NCI-H446 treated with DMSO at 0.1 percent for 48 hours (cell line): ENCODE measurements at regions not wholly inside any gene's neighbourhood (a gene's known extent, or its start where the extent isn't known, plus 50 kb on each side); places are given as distances from the start of the nearest gene placed in this dataset.
"Not testable (repeated sequence)": the region's sequence is repeated elsewhere in the genome, so short reads cannot be mapped to it uniquely, and the experiment has no call there.

Source experiments
- DNase-seq: peaks from one replicate; lab custom pipeline; 2025; lab: John Stamatoyannopoulos, UW

DNA sequence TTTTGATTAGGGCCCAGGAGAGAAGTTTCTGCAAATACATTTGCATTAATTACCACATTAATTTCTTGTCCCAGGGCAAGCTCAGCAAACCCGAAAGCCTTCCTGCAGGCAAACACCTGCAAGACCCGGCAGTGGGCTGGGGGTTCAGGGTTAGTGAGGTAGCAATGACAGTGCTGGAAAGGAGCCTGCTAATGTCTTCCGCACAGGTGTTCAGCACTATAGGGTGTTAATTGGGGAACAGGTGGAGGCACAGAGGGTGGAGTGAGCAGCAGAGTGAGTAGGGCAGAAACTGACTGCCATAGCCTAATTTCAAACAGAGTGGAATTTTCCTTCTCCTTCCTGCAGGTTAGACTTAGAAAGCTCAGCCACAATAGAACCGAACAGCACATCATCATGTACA is 50.9 kb upstream of the UBASH3B start:
- no peak for DNase-seq

DNA sequence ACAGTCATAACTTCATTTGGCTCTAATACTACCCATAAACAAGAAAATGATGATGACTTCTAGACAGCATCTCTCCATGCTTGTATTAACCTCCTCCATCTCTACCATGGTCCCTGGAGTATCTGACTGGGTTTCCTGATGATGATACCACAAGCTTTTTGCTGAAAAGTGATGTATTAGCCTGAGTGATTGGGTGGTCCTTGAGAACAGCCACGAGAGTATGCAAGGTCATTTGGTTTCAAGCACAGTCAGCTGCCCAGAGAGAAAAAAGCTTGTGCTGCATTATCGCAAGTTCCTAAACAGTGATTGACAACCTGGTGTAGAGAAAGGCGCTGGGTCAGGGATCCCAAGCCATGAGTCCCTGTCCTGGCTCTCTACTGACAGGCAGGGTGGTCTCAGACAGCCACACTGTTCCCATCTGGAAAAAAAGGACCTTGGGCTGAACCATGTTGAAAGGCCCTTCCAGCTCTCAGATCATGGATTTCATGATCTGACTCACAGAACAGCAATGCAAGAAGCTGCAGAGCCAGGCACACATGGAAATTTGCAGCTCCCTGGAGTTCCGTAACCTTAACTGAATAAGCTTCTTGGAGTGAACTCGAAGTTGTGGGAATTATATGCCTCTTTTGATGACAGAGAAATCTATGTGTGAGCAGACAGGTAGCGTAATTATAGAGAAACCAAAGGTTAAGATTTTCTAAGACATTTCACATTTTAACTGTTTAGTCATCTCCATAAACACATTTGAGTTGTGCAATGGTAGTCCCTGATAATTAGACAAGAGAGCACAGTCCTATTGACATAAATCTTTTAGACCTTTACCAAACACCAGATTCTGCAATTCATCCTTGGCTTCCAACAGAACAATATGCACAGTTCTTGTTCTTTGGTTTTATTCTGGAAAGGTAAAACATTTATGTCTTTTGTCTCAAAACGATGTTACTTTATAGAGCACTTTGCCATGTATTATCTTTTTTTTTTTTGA is 54.1 kb upstream of the UBASH3B start:
- DNase-seq = no peak

DNA sequence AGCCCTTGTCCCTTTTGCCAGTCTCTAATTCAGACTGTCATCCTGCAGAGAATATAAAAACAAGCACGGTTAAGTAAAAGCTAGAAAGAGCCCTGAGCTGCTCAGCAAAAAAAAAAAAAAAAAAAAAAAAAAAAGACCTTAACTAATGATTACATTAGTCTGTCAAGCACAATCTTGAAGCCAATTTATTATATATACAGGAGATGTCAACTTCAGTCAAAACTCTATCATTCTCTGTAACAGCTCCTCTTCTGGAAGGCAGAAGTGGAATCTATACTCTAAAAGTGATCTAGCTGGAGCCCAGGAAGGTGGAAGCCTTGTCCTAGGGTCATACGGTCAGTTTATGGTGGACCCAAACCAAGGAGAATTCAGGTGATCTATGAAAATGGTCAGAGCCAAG is 55.2 kb upstream of the UBASH3B start:
- no peak for DNase-seq

DNA sequence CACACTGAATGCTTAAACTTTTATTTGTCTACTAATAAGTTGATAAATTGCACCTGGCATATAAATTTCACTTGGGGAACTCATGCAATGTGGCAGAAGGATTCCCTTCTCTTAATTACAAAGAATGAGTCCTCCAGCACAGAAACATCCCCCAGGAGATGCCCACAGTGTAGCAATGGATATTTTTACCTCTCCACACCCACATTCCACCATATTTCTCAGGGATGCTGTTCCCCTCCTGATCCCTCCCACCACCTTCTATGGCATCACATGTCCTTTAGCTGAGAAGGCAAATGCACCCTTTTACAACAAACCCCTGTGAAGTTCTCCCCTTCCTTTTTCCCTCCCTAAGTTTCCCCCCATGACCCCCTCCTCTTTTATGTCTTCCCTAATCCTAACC is 56.1 kb upstream of the UBASH3B start:
- DNase-seq = no peak

DNA sequence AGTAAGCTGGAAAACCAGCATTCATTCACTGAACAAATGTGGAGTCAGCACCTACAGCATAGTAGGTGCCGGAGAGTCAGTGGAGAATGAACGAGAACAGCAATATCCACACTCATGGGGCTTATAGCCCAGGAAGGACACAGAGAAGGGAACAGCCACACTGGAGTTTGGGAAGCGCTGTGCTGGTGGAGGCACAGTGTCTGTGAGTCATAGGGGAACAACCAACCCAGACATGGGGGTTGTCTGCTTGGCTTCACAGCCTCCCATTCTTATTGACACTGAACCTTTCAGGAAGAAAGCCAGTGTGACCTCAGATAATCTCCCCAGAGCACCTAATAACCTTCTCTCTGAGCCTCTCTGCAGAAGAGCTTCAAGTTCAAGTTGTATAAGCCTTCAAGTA is 56.6 kb upstream of the UBASH3B start:
- DNase-seq = no peak

DNA sequence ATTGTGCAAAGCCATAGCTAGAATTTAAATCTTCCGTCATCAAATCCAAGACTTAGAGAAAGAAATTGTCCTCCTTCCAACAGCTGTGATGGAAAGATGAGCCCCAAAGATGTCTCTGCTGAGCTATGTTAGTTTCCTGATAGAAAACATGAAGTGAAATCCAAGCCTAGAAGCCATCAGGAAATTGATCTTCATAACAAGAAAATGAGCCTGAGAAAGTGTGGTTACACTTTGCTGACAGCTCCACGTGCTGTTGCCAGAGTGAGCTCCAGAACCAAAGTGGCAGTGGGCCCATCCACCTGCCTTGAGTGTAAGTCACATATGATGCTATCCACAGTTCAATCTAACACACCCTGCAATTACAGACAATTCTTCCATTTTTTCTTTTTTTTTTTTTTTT is 58.0 kb upstream of the UBASH3B start:
- DNase-seq = no peak

DNA sequence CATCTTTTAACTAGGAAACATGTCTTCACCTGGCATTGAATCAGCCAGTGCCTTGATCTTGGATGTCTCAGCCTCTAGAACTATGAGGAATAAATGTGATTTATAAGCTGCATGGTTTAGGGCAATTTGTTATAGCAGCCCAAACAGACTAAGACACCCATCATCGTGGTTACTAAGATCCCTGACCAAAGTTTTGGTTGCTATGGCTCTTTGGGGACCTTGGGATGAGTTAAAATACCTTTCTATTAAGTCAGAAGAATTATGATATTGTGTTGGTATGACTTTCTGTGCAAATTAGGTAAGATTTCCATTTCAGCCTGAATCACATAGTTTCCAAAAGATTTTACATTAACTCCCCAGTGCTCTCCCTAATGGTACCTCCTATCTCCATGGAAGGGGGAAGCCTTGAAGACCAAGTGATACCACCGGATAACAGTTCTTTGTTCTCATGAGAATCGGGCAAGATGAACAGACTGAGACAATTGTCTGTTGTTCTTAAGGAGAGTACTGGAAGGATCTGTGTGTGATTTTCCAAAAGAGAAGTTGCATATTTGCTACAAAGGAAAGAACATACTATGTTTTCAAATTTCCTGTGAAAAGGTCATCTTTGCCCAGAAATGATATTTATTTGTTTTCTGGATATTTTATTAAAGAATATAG is 60.4 kb upstream of the UBASH3B start:
- no peak for DNase-seq

DNA sequence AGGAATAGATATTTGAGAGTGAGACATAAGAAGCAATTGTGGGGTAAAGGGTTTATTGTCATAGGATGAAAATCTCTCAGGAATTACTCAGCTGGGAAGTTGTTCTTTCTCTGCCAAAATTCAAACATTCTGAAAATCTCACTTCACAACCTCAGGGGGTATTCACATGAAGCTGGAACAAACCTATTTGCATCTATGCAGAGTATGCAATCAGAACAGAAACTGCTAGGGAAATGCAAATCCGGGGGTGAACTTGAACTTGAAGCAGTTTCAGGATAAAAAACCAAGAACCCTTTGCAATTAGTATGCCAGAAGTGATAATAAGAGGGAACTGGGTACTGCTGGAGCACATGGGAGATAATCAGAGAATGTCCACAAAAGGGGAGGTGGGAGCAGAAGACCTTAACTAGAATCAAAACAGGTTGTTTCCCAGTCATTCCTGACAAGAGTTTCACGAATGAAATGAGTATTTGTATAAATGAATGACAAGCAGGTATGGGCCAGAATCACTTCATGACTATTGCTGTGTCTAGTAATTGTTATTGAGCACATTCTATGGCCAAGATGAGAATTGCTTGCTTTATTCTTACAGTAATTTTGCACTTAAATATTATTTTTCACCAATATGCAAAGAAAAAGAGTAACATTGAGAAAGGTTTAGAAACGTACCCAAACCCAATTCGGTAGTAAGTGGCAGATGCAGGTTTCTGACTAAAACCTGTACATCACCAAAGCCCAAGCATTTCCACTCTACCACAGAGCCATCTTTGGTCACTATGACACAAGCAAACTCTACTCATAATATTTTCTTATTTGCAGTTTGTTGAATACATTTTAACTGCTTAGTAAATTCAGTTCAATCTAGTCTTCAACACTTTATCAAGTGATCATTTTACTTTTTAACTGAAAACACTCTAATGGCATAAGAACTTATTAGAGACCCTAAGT is 61.8 kb upstream of the UBASH3B start:
- DNase-seq = no peak

DNA sequence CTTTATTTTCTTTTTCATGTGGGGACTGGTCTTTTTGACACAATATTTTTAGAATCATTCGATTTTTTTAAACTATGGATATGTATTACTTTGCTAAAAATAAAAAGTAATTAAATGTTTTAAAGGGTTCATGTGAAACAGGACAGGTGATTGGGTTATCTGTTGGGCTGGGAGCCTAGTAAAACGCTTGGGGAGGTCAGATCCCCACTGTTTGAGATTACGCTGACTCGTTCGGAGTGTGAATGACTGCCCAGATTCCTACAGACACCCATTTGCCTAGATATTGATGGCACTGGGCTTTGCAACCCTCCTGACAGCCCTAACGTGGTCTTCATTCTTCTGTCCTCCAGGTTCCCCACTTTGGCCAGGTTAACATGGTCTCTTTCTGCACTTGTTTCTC is 62.9 kb upstream of the UBASH3B start:
- DNase-seq = no peak

DNA sequence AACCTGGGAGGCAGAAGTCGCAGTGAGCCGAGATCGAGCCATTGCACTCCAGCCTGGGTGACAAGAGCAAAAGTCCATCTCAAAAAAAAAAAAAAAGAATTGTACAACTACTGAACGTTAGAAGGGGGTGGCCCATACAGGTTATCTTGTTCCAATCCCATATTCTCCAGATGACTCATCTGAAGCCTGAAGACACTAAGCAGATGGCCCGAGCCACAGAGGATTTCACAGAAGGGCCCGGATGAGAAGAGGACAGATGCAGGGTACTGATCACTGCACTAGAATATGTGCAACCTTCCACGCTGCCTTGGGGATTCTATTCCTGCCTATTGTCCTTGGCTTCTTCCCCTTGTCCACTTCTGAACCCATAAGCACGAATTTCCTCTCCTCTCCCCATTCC is 70.9 kb upstream of the UBASH3B start:
- DNase-seq = no peak

DNA sequence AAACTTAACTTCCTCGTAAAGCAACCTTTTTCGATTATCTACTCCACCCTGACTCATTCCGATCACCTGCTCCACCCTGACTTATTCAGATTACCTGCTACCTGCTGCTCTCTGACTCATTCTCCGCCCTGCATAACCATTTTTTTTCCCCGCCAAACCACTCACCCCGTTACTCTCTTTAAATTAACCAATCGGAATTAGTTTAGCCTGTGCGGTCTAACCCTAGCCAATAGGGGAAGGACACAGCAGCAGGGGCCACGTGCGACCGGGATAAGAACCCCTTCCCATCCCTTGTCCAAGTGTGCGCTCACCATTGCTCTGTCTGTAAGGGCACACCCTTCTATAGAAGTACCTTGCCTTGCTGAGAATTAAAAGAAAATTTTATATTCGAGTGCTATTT is 75.5 kb upstream of the UBASH3B start:
- not testable (repeated sequence) for DNase-seq

DNA sequence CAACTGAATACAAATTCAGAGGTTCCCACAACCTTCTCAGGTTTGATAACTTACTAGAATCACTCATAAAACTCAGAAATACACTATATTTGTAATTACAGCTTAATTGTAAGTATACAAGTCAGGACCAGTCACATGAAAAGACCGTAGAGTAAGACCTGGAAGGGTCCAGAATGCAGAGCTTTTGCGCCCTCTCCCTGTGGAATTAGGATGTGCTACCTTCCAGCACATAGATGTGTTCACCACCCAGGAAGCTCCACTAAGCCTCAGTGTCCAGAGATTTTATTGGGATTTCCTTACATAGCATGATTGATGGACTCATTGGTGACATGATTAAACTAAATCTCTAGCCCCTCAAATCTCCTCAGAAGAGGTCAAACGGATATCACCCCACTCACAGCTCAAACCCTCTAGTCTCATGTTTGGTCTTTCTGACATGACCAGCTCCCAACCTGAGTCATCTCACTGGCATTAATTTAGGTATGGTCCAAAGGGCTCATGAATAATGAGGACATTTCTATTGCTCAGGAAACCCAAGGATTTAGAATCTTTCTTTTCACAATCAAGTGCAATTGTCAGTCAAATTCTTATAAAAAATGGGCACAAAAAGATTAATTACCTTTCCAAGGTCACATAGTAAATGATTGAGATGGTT is 77.2 kb upstream of the UBASH3B start:
- no peak for DNase-seq

DNA sequence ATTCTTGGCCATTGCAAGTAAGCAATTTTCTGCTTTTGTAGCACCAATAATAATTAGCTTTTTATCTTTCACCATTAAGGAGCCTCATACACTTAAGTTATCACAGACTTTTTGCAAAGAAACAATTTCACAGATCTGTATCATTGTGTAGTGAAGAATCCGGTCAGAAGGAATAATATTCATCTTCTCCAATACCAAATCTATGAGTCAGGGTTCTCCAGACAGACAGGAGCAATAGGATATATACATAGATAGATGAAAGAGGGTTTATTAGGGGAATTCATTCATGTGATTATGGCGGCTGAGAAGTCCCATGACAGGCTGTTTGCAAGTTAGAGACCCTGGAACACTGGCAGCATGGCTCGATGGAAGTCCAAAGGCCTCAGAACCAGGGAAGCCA is 82.9 kb upstream of the UBASH3B start:
- no peak for DNase-seq

DNA sequence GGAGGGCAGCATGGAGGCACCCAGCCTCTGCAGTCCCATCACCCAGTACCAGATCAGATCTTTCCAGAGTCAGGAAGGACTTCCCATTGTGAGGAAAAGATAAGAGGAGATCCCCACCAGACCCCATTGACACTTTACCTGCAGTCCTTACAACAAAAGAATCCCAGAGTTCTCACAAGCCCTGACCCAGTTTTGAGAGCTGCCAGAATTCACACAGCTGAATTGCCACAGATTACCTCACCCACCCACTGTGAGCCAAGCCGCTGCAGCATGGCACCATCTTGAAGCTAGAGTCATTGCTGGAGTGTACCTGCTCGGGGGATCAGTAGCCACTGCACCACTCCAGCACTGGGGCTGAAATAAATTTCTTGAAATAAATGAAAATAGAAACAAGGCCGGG is 91.8 kb upstream of the UBASH3B start:
- DNase-seq = no peak

DNA sequence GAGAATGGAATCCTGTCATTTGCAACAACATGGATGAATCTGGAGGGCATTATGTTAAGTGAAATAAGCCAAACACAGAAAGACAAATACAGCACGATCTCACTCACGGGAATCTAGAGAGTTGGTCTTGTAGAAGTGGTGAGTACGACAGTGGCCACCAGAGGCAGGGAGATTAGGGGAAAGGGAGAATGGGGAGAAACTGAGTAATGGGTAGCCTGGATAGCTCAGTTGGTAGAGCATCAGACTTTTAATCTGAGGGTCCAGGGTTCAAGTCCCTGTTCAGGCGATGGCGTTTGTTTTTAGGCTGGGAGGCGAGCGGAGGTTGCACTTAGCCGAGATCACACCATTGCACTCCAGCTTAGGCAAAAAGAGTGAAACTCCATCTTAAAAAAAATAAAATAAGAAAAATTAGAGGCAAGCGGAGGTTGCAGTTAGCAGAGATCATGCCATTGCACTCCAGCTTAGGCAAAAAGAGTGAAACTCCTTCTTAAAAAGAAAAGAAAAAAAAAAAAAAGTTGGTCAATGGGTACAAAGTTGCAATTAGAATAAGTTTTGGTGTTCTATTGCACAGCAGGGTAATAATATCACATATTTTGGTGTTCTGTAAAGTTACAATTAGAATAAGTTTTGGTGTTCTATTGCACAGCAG is 95.7 kb upstream of the UBASH3B start:
- no peak for DNase-seq

DNA sequence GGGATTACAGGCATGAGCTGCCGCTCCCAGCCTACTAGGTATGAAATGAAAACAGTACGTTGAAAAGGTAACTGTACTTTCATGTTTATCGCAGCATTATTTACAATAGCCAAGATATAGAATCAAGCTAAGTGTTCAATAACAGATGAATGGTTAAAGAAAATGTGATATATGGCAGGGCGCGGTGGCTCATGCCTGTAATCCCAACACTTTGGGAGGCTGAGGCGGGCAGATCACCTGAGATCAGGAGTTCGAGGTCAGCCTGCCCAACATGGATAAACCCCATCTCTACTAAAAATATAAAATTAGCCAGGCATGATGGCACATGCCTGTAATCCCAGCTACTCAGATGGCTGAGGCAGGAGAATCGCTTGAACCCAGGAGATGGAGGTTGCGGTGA is 96.3 kb upstream of the UBASH3B start:
- DNase-seq = not testable (repeated sequence)

DNA sequence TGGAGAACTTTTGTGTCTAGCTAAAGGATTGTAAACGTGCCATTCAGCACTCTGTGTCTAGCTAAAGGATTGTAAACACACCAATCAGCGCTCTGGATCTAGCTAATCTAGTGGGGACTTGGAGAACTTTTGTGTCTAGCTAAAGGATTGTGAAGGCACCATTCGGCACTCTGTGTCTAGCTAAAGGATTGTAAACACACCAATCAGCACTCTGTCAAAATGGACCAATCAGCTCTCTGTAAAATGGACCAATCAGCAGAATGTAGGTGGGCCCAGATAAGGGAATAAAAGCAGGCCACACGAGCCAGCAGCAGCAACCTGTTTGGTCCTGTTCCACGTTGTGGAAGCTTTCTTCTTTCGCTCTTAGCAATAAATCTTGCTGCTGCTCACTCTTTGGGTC is 98.4 kb upstream of the UBASH3B start:
- DNase-seq = not testable (repeated sequence)

DNA sequence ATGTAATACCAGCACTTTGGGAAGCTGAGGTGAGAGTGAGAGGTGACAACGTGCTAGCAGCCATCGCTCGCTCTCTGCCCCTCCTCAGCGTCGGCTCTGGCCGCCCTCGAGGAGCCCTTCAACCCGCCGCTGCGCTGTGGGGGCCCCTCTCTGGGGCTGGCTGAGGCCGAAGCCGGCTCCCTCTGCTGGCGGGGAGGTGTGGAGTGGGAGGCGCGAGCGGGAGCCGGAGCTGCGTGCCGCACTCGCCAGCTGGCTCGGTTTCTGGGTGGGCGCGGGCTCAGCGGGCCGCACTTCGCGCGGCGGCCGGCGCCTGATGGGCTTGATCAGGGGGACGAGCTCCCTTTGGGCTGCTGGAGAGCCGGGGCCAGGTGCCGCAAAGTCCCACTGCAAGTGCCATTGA is 98.9 kb upstream of the UBASH3B start:
- no peak for DNase-seq

DNA sequence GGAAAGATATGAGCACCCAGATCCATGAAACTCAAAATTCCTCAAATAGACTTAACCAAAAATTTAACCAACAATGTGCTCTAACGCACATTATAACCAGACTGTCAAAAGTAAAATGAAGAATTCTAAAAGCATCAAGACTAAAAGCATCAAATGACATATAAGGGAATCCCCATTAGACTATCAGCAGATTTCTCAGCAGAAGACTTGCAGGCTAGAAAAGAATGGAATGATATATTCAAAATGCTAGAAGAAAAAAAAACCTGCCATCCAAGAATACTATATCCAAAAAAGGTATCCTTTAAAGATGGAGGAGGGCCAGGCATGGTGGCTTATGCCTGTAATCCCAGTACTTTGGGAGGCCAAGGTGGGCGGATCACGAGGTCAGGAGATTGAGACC is 117.5 kb upstream of the UBASH3B start:
- no peak for DNase-seq

DNA sequence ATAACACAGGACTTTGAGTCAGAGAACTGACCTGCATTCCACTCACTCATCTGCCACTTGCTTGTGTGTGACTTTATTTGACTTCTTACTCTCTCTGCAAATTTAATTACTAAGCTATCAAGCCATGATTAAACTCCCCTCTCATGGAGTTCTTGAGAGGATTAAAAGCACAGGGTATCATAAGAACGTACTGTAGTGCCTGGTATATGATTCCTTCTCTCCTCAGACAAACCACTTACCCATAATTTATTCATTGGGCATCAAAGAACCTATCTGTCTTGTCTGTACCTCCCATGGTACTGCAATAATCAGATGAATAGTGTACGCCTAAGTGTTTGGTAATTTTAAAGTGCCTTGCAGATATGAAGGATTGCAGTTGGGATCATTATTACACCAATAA is 130.6 kb upstream of the UBASH3B start:
- no peak for DNase-seq
